WTC11 (cell line): ENCODE measurements at regions not wholly inside any gene's neighbourhood (a gene's known extent, or its start where the extent isn't known, plus 50 kb on each side); places are given as distances from the start of the nearest gene placed in this dataset.

Experiments
- ATAC-seq: fragments of 200-7000 bp; cut with Tn5 transposase; 2 replicates; pipeline ENCODE4 v1.10.0; 2021; ENCODE audit warnings: mild to moderate bottlenecking, moderate library complexity
- CTCF ChIA-PET: fragments of 300-600 bp; sonication (Branson Sonifier 250); formaldehyde crosslinking; loops from one replicate; lab custom pipeline; 2021; ENCODE audit warnings: antibody characterized with exemption; lab: Charles Lee
- POLR2A ChIA-PET: fragments of 350-600 bp; sonication (Branson Sonifier 250); formaldehyde crosslinking; loops from one replicate; lab custom pipeline; 2021; ENCODE audit warnings: antibody characterized with exemption; lab: Charles Lee
- DNase-seq: peaks from one replicate; pipeline ENCODE4 v3.0.0; 2021; ENCODE audit warnings: low spot score
- H3K27ac Mint-ChIP-seq: 2 replicates; pipeline ENCODE4 v1.8.0; 2021; ENCODE audit warnings: mixed read lengths
- H3K27me3 Mint-ChIP-seq: 2 replicates; pipeline ENCODE4 v1.8.0; 2021; ENCODE audit warnings: low read depth, mild to moderate bottlenecking, moderate library complexity, mixed read lengths
- H3K36me3 Mint-ChIP-seq: 2 replicates; pipeline ENCODE4 v1.8.0; 2021; ENCODE audit warnings: mixed read lengths
- H3K4me1 Mint-ChIP-seq: 2 replicates; pipeline ENCODE4 v1.8.0; 2022; ENCODE audit warnings: mixed read lengths
- H3K4me3 Mint-ChIP-seq: 2 replicates; pipeline ENCODE4 v1.8.0; 2021; ENCODE audit warnings: mild to moderate bottlenecking, moderate library complexity, mixed read lengths
- H3K9me3 Mint-ChIP-seq: 2 replicates; pipeline ENCODE4 v1.8.0; 2021; ENCODE audit warnings: mixed read lengths
- CREB1 ChIP-seq: sonication (generic); formaldehyde crosslinking; IDR thresholded peaks from 2 replicates; pipeline ENCODE4 v1.8.0; 2023; ENCODE audit warnings: mild to moderate bottlenecking, missing genetic modification reagents
- ELF4 ChIP-seq: sonication (generic); formaldehyde crosslinking; IDR thresholded peaks from 2 replicates; pipeline ENCODE4 v1.8.1; 2022; ENCODE audit warnings: low read depth, mild to moderate bottlenecking, moderate library complexity, missing genetic modification reagents
- FOXJ3 ChIP-seq: sonication (generic); formaldehyde crosslinking; IDR thresholded peaks from 2 replicates; pipeline ENCODE4 v1.9.0; 2021; ENCODE audit warnings: missing genetic modification reagents, mild to moderate bottlenecking, borderline replicate concordance
- MYBL2 ChIP-seq: sonication (generic); formaldehyde crosslinking; IDR thresholded peaks from 2 replicates; pipeline ENCODE4 v1.8.1; 2023; ENCODE audit warnings: mild to moderate bottlenecking, moderate library complexity, missing genetic modification reagents
- NFATC4 ChIP-seq: fragments of 250-450 bp; sonication (Bioruptor Pico); IDR thresholded peaks from 2 replicates; pipeline ENCODE4 v1.9.0; 2021; ENCODE audit warnings: mild to moderate bottlenecking
- SMAD3 ChIP-seq: sonication (generic); formaldehyde crosslinking; IDR thresholded peaks from 2 replicates; pipeline ENCODE4 v1.8.0; 2022; ENCODE audit warnings: missing genetic modification reagents, mild to moderate bottlenecking, borderline replicate concordance
- SOX15 ChIP-seq: fragments of 250-450 bp; sonication (Bioruptor Pico); IDR thresholded peaks from 2 replicates; pipeline ENCODE4 v1.9.0; 2021; ENCODE audit warnings: mild to moderate bottlenecking
- TEAD4 ChIP-seq: sonication (generic); formaldehyde crosslinking; IDR thresholded peaks from 2 replicates; pipeline ENCODE4 v1.8.0; 2022; ENCODE audit warnings: mild to moderate bottlenecking, missing genetic modification reagents
- TP53 ChIP-seq: sonication (generic); formaldehyde crosslinking; IDR thresholded peaks from 2 replicates; pipeline ENCODE4 v1.8.1; 2023; ENCODE audit warnings: mild to moderate bottlenecking, missing genetic modification reagents
- ZNF263 ChIP-seq: sonication (generic); formaldehyde crosslinking; IDR thresholded peaks from 2 replicates; pipeline ENCODE4 v1.8.1; 2022; ENCODE audit warnings: low read depth, mild to moderate bottlenecking, moderate library complexity, missing genetic modification reagents
- TF ChIP-seq, protein P1 (sequence below): sonication (generic); formaldehyde crosslinking; IDR thresholded peaks from 2 replicates; pipeline ENCODE4 v1.8.1; 2022; ENCODE audit warnings: low read depth, mild to moderate bottlenecking, moderate library complexity, missing genetic modification reagents, borderline replicate concordance
- TF ChIP-seq, protein P2 (sequence below): sonication (generic); formaldehyde crosslinking; IDR thresholded peaks from 2 replicates; pipeline ENCODE4 v1.8.1; 2022; ENCODE audit warnings: missing genetic modification reagents, borderline replicate concordance
- TF ChIP-seq, protein P3 (sequence below): sonication (generic); formaldehyde crosslinking; IDR thresholded peaks from 2 replicates; pipeline ENCODE4 v1.8.0; 2023; ENCODE audit warnings: missing genetic modification reagents, mild to moderate bottlenecking, borderline replicate concordance
- TF ChIP-seq, protein P4 (sequence below): fragments of 250-450 bp; sonication (Bioruptor Pico); IDR thresholded peaks from 2 replicates; pipeline ENCODE4 v2.1.2; 2022; ENCODE audit warnings: mild to moderate bottlenecking, moderate library complexity
- TF ChIP-seq, protein P5 (sequence below): sonication (generic); formaldehyde crosslinking; IDR thresholded peaks from 2 replicates; pipeline ENCODE4 v1.8.0; 2022; ENCODE audit warnings: missing genetic modification reagents
- TF ChIP-seq, protein P6 (sequence below): fragments of 250-450 bp; sonication (Bioruptor Pico); IDR thresholded peaks from 2 replicates; pipeline ENCODE4 v1.9.0; 2021; ENCODE audit warnings: mild to moderate bottlenecking, borderline replicate concordance
- TF ChIP-seq, protein P7 (sequence below): fragments of 250-450 bp; sonication (Bioruptor Pico); IDR thresholded peaks from 2 replicates; pipeline ENCODE4 v1.9.0; 2021; ENCODE audit warnings: mild to moderate bottlenecking

DNA sequence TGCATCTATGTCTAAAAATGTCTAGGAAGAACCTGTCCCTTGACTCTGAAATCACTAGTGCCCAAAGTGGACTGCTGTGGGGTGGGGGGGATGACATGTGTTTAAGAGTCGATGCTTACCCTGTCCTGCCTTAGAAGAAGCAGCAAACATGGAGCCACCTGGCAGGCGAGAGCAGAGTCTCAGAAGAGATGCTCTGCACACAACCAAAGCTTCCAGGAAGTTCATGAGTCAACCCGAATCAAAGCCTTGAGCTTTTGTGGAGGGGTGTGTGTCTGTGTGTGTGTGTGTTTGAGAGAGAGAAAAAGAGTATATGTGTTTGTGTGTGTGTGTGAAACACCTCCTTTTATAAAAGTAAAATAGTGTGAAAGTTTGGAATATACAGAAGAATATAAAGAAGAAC is 269.9 kb downstream of the ALDH8A1 start:
- DNase-seq, result no peak
- CTCF ChIA-PET, result no interaction called here
- no peak overlapping the region for H3K4me3 Mint-ChIP-seq
- TF ChIP-seq, protein P1, sequence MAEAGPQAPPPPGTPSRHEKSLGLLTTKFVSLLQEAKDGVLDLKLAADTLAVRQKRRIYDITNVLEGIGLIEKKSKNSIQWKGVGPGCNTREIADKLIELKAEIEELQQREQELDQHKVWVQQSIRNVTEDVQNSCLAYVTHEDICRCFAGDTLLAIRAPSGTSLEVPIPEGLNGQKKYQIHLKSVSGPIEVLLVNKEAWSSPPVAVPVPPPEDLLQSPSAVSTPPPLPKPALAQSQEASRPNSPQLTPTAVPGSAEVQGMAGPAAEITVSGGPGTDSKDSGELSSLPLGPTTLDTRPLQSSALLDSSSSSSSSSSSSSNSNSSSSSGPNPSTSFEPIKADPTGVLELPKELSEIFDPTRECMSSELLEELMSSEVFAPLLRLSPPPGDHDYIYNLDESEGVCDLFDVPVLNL (CRISPR knock-in tag), result no peak
- TF ChIP-seq ZNF263, result no peak
- no peak for TF ChIP-seq TP53 (CRISPR knock-in tag)
- TF ChIP-seq, protein P2, sequence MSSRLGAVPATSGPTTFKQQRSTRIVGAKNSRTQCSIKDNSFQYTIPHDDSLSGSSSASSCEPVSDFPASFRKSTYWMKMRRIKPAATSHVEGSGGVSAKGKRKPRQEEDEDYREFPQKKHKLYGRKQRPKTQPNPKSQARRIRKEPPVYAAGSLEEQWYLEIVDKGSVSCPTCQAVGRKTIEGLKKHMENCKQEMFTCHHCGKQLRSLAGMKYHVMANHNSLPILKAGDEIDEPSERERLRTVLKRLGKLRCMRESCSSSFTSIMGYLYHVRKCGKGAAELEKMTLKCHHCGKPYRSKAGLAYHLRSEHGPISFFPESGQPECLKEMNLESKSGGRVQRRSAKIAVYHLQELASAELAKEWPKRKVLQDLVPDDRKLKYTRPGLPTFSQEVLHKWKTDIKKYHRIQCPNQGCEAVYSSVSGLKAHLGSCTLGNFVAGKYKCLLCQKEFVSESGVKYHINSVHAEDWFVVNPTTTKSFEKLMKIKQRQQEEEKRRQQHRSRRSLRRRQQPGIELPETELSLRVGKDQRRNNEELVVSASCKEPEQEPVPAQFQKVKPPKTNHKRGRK (CRISPR knock-in tag), result no peak
- TF ChIP-seq SMAD3 (CRISPR knock-in tag), result no peak
- no peak for TF ChIP-seq ELF4 (CRISPR knock-in tag)
- TF ChIP-seq NFATC4 (CRISPR knock-in tag), result no peak
- TF ChIP-seq, protein P3, sequence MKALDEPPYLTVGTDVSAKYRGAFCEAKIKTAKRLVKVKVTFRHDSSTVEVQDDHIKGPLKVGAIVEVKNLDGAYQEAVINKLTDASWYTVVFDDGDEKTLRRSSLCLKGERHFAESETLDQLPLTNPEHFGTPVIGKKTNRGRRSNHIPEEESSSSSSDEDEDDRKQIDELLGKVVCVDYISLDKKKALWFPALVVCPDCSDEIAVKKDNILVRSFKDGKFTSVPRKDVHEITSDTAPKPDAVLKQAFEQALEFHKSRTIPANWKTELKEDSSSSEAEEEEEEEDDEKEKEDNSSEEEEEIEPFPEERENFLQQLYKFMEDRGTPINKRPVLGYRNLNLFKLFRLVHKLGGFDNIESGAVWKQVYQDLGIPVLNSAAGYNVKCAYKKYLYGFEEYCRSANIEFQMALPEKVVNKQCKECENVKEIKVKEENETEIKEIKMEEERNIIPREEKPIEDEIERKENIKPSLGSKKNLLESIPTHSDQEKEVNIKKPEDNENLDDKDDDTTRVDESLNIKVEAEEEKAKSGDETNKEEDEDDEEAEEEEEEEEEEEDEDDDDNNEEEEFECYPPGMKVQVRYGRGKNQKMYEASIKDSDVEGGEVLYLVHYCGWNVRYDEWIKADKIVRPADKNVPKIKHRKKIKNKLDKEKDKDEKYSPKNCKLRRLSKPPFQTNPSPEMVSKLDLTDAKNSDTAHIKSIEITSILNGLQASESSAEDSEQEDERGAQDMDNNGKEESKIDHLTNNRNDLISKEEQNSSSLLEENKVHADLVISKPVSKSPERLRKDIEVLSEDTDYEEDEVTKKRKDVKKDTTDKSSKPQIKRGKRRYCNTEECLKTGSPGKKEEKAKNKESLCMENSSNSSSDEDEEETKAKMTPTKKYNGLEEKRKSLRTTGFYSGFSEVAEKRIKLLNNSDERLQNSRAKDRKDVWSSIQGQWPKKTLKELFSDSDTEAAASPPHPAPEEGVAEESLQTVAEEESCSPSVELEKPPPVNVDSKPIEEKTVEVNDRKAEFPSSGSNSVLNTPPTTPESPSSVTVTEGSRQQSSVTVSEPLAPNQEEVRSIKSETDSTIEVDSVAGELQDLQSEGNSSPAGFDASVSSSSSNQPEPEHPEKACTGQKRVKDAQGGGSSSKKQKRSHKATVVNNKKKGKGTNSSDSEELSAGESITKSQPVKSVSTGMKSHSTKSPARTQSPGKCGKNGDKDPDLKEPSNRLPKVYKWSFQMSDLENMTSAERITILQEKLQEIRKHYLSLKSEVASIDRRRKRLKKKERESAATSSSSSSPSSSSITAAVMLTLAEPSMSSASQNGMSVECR (CRISPR knock-in tag), result no peak
- TF ChIP-seq CREB1 (CRISPR knock-in tag), result no peak
- TF ChIP-seq, protein P4, sequence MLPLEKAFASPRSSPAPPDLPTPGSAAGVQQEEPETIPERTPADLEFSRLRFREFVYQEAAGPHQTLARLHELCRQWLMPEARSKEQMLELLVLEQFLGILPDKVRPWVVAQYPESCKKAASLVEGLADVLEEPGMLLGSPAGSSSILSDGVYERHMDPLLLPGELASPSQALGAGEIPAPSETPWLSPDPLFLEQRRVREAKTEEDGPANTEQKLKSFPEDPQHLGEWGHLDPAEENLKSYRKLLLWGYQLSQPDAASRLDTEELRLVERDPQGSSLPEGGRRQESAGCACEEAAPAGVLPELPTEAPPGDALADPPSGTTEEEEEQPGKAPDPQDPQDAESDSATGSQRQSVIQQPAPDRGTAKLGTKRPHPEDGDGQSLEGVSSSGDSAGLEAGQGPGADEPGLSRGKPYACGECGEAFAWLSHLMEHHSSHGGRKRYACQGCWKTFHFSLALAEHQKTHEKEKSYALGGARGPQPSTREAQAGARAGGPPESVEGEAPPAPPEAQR (CRISPR knock-in tag), result no peak
- no peak for TF ChIP-seq FOXJ3 (CRISPR knock-in tag)
- TF ChIP-seq, protein P5, sequence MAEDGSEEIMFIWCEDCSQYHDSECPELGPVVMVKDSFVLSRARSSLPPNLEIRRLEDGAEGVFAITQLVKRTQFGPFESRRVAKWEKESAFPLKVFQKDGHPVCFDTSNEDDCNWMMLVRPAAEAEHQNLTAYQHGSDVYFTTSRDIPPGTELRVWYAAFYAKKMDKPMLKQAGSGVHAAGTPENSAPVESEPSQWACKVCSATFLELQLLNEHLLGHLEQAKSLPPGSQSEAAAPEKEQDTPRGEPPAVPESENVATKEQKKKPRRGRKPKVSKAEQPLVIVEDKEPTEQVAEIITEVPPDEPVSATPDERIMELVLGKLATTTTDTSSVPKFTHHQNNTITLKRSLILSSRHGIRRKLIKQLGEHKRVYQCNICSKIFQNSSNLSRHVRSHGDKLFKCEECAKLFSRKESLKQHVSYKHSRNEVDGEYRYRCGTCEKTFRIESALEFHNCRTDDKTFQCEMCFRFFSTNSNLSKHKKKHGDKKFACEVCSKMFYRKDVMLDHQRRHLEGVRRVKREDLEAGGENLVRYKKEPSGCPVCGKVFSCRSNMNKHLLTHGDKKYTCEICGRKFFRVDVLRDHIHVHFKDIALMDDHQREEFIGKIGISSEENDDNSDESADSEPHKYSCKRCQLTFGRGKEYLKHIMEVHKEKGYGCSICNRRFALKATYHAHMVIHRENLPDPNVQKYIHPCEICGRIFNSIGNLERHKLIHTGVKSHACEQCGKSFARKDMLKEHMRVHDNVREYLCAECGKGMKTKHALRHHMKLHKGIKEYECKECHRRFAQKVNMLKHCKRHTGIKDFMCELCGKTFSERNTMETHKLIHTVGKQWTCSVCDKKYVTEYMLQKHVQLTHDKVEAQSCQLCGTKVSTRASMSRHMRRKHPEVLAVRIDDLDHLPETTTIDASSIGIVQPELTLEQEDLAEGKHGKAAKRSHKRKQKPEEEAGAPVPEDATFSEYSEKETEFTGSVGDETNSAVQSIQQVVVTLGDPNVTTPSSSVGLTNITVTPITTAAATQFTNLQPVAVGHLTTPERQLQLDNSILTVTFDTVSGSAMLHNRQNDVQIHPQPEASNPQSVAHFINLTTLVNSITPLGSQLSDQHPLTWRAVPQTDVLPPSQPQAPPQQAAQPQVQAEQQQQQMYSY (CRISPR knock-in tag), result no peak
- TF ChIP-seq, protein P6, sequence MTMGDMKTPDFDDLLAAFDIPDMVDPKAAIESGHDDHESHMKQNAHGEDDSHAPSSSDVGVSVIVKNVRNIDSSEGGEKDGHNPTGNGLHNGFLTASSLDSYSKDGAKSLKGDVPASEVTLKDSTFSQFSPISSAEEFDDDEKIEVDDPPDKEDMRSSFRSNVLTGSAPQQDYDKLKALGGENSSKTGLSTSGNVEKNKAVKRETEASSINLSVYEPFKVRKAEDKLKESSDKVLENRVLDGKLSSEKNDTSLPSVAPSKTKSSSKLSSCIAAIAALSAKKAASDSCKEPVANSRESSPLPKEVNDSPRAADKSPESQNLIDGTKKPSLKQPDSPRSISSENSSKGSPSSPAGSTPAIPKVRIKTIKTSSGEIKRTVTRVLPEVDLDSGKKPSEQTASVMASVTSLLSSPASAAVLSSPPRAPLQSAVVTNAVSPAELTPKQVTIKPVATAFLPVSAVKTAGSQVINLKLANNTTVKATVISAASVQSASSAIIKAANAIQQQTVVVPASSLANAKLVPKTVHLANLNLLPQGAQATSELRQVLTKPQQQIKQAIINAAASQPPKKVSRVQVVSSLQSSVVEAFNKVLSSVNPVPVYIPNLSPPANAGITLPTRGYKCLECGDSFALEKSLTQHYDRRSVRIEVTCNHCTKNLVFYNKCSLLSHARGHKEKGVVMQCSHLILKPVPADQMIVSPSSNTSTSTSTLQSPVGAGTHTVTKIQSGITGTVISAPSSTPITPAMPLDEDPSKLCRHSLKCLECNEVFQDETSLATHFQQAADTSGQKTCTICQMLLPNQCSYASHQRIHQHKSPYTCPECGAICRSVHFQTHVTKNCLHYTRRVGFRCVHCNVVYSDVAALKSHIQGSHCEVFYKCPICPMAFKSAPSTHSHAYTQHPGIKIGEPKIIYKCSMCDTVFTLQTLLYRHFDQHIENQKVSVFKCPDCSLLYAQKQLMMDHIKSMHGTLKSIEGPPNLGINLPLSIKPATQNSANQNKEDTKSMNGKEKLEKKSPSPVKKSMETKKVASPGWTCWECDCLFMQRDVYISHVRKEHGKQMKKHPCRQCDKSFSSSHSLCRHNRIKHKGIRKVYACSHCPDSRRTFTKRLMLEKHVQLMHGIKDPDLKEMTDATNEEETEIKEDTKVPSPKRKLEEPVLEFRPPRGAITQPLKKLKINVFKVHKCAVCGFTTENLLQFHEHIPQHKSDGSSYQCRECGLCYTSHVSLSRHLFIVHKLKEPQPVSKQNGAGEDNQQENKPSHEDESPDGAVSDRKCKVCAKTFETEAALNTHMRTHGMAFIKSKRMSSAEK (CRISPR knock-in tag), result no peak
- no peak for TF ChIP-seq TEAD4 (CRISPR knock-in tag)
- no peak for TF ChIP-seq MYBL2 (CRISPR knock-in tag)
- TF ChIP-seq, protein P7, sequence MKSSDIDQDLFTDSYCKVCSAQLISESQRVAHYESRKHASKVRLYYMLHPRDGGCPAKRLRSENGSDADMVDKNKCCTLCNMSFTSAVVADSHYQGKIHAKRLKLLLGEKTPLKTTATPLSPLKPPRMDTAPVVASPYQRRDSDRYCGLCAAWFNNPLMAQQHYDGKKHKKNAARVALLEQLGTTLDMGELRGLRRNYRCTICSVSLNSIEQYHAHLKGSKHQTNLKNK (CRISPR knock-in tag), result no peak
- TF ChIP-seq SOX15 (CRISPR knock-in tag), result no peak
- TF ChIP-seq, all 79 proteins: peak for 0
- no peak for ATAC-seq
- H3K27me3 Mint-ChIP-seq, result no peaks in the 10 kb centered on the region
- no peaks in the 10 kb centered on the region for H3K36me3 Mint-ChIP-seq
- POLR2A ChIA-PET, result no interaction called here
- H3K9me3 Mint-ChIP-seq, result no peaks in the 10 kb centered on the region
- no peak overlapping the region for H3K27ac Mint-ChIP-seq
- peaks cover 19% of the 10 kb centered on the region for H3K4me1 Mint-ChIP-seq
